GM21528 (cell line): ENCODE measurements at regions not wholly inside any gene's neighbourhood (a gene's known extent, or its start where the extent isn't known, plus 50 kb on each side); places are given as distances from the start of the nearest gene placed in this dataset.

ENCODE experiments used
- ATAC-seq: cut with Tn5 transposase; IDR thresholded peaks from one replicate; pipeline ENCODE4 v1.9.1; 2021; ENCODE audit warnings: mild to moderate bottlenecking, moderate library complexity; ENCODE audit not compliant: unreplicated experiment, low FRiP score

- ATAC-seq, result no peak
Measured at GRCh38 chr5:71939452-71940230, 167.6 kb upstream of the MAP1B start.

- no peak for ATAC-seq
Measured at GRCh38 chr5:71943874-71944273, 163.4 kb upstream of the MAP1B start.

- ATAC-seq, result no peak
Measured at GRCh38 chr5:71945436-71945835, 161.8 kb upstream of the MAP1B start.

GRCh38 chr5:71946343-71947030 lies 160.8 kb upstream of the MAP1B start:
- ATAC-seq, result no peak

- ATAC-seq, result no peak
Measured at GRCh38 chr5:71948206-71948605, 159.1 kb upstream of the MAP1B start.

- ATAC-seq, result no peak
Measured at GRCh38 chr5:71949772-71950171, 157.5 kb upstream of the MAP1B start.

- ATAC-seq, result no peak
Measured at GRCh38 chr5:71953866-71954265, 153.4 kb upstream of the MAP1B start.

- ATAC-seq, result no peak
Measured at GRCh38 chr5:71954329-71954728, 152.9 kb upstream of the MAP1B start.

- no peak for ATAC-seq
Measured at GRCh38 chr5:71955723-71956122, 151.6 kb upstream of the MAP1B start.

GRCh38 chr5:71957292-71957898 lies 149.9 kb upstream of the MAP1B start:
- ATAC-seq, result no peak

GRCh38 chr5:71960195-71960594 lies 147.1 kb upstream of the MAP1B start:
- no peak for ATAC-seq

- ATAC-seq, result no peak
Measured at GRCh38 chr5:71961786-71962185, 145.5 kb upstream of the MAP1B start.

GRCh38 chr5:71969460-71969859 lies 137.8 kb upstream of the MAP1B start:
- ATAC-seq, result no peak

GRCh38 chr5:71971862-71972261 lies 135.4 kb upstream of the MAP1B start:
- ATAC-seq, result no peak

GRCh38 chr5:71972777-71973473 lies 134.3 kb upstream of the MAP1B start:
- no peak for ATAC-seq

GRCh38 chr5:71973563-71973962 lies 133.7 kb upstream of the MAP1B start:
- ATAC-seq, result no peak

- ATAC-seq, result no peak
Measured at GRCh38 chr5:71974165-71974564, 133.1 kb upstream of the MAP1B start.

- ATAC-seq, result no peak
Measured at GRCh38 chr5:71974622-71975021, 132.7 kb upstream of the MAP1B start.

GRCh38 chr5:71976449-71976848 lies 130.8 kb upstream of the MAP1B start:
- ATAC-seq, result no peak

- ATAC-seq, result no peak
Measured at GRCh38 chr5:71977311-71977710, 130.0 kb upstream of the MAP1B start.

GRCh38 chr5:71978216-71978615 lies 129.1 kb upstream of the MAP1B start:
- ATAC-seq, result no peak
